Central memory CD4-positive, alpha-beta T cell (primary cell): ENCODE measurements at regions not wholly inside any gene's neighbourhood (a gene's known extent, or its start where the extent isn't known, plus 50 kb on each side); places are given as distances from the start of the nearest gene placed in this dataset.
A peak's percentile ranks its signal among the peaks of the same experiment; 100 is the strongest.

Source experiments
- DNase-seq: peaks from one replicate; pipeline ENCODE4 v3.0.0; 2022

GRCh38 chr2:106572541-106573450, 85.6 kb downstream of the CD8B2 start:
- DNase-seq: no peak

DNA sequence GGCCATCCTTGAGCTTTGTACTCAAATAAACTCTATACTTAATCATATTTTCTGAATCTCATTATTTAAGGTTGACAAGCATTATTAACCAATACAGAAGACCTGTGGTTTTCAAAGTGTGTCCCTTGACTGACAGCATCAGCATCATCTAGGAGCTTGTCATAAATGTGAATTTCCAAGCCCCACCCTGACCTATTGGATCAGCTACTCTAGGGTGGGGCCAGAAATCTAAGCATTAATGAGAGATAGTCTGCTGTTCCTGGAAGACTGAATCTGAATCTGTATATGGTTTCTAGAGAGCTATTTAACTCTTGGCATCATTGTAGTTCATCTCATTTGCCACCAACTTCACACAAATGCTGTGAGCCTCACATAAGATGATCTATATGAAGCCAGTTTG, 86.6 kb downstream of the CD8B2 start:
- DNase-seq: no peak

- DNase-seq: no peak
Observed at GRCh38 chr2:106575955-106576354, 88.8 kb downstream of the CD8B2 start.

GRCh38 chr2:106577255-106577651, 90.1 kb downstream of the CD8B2 start:
- DNase-seq: no peak

DNA sequence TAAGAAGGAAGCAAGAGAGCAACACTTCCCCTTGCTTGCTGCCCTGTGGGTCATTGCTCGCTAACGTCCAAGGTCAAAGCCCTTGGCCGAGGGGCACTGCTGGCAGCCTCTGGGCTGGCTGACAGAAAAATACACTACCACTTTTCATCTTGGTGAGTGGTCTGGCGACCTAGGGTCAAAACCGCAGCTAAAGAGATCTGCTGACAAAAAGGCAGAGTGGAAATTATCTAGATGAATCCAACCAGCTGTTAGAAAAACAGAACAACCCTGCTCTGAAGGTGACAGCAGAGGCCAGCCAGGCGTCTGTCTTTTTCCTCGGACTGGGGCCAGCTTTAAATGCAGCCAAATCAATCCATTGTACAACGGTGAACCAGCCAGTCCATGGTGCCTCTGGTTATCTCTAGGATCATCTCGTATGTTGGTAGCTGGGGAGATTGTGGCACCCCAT, 92.6 kb downstream of the CD8B2 start:
- DNase-seq: no peak

- DNase-seq: no peak
Observed at GRCh38 chr2:106580241-106580640, 93.1 kb downstream of the CD8B2 start.

GRCh38 chr2:106581328-106581727, 94.2 kb downstream of the CD8B2 start:
- no peak for DNase-seq

DNA sequence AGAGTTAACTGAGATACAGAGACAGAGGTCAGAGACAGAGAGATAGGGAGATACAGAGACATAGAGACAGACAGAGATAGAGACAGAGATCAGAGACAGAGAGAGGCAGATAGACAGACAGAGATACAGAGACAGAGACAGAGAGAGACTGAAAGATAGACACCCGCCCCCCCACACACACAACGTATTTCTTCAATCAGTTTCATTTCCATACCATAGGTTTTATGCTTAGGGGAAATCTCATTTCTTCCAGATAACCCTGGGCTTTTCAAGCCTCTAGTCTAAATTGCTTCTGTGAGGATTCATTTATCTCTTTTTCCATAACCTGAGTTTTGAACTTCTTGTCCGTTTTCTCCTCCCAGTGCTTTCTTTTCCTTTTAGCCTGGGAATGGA, 94.6 kb downstream of the CD8B2 start:
- DNase-seq: no peak

DNA sequence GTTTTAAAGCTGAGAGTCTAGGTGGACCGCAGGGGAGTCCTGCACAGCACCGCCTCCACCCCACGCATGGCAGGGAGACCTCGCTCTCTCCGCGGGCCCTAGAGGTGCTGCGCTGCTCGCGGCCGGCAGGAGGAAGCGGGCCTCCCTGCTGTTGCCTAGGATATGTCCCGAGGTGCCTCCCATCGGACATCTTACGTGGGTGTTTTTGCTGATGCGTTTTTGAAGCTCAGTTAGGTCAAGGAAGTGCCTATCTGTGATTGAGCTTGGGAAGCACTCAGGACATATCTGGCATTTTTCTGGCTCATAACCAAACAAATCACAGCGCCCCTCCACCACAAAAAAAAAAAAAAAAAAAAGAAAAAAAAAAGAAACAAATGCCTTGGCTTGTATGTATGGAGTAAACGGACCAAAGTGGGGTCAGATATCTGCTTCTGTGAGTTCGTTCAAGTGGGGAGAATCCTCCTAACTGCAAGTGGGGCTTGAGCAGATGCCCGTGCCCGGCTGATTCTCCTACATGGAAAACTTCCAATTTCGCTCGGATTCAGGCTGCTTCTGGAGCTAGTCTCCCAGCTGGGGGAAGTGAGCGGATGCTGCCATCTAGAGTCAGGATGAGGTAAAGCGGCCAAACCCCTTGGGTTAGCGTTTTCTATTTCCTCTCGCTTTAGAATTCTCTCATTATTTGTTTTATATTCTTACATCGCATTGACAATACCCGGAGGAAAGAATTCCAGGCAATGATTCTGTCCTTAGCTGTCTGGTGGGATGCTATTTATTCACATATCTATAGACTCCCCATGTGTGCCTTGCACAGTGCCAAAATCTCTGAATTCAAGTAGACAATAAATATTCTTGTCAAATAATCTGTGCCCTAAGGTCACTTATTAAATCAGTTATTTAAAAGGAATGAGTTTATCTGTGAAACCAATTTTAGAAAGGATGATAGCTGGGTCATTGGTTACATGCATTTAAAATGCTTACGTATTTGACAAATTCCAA, 95.3 kb downstream of the CD8B2 start:
- DNase-seq: peak; percentile 37

- no peak for DNase-seq
Observed at GRCh38 chr2:106584304-106584954, 97.3 kb downstream of the CD8B2 start.

DNA sequence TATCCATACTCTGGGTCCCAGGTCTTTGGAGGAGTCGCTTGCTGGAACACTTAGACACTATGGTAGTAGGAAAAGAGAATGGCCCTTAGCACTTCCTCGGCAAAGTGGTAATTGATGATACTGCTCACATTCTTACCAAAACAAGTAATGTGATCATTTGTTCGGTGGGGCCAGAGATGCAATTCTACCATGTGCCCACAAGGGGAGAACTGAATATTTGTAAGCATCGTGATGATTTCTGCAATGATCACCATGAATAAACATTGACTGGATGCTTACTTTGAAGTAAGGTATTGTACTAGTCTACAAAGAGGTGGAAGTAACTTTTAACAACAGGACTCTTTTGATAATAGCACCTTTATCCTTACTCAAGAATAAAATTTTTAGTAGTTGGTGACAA, 109.7 kb downstream of the CD8B2 start:
- DNase-seq: no peak

DNA sequence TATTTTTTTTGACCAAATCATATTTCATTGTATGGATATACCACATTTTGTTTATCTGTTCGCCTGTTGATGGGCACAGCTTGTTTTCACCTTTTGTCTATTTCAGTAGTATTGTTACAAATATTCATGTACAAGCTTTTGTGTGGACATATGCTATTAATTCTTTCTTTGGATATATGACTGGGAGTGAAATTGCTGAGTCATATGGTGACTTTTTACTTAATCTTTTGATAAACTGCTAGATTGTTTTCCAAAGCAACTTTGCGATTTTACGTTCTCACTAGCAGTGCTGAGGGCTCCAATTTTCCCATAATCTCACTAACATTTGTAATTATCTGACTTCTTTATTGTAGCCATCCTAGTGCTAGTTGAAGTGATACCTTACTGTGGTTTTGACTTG, 112.4 kb downstream of the CD8B2 start:
- no peak for DNase-seq

- DNase-seq: no peak
Observed at GRCh38 chr2:106602042-106602441, 114.9 kb downstream of the CD8B2 start.

- DNase-seq: no peak
Observed at GRCh38 chr2:106606652-106607051, 119.5 kb downstream of the CD8B2 start.

- no peak for DNase-seq
Observed at GRCh38 chr2:106607371-106607770, 120.2 kb downstream of the CD8B2 start.

GRCh38 chr2:106609780-106610179, 122.6 kb downstream of the CD8B2 start:
- DNase-seq: no peak

GRCh38 chr2:106614511-106615291, 127.5 kb downstream of the CD8B2 start:
- no peak for DNase-seq

DNA sequence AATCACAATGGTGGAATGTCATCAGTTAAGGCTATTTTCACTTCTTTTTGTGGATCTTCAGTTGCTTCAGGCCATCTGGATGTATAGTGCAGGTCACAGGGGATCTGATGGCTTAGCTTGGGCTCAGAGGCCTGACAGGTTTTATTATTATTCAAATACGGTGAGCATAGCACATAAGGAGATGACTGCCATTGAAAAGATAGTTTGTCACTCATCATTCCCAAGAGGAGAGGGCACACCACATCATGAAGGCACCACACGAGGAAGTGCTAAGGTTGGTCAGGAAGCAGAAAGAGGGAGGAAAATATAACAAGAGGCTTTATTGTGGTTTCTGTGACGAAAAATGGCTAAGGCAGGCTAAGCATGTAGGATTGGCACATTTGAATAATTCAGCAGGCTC, 131.4 kb downstream of the CD8B2 start:
- no peak for DNase-seq

GRCh38 chr2:106623456-106623855, 136.3 kb downstream of the CD8B2 start:
- DNase-seq: no peak

- DNase-seq: no peak
Observed at GRCh38 chr2:106624787-106625380, 137.7 kb downstream of the CD8B2 start.

- DNase-seq: no peak
Observed at GRCh38 chr2:106628377-106628776, 141.2 kb downstream of the CD8B2 start.

GRCh38 chr2:106629981-106630380, 142.8 kb downstream of the CD8B2 start:
- DNase-seq: no peak
